ENCODE measurements at regions not wholly inside any gene's neighbourhood (a gene's known extent, or its start where the extent isn't known, plus 50 kb on each side); places are given as distances from the start of the nearest gene placed in this dataset.

GRCh38 chr1:115538579-115538978 lies 103.2 kb upstream of the VANGL1 start:
- no peak for TF ChIP-seq CTCF (IDR thresholded peaks at IDR 0.05; ENCODE audit: low read depth, low read length)
- TF ChIP-seq EZH2phosphoT487 (IDR thresholded peaks at IDR 0.05; ENCODE audit: low read depth): no peak
